DMS114 treated with DMSO at 0.1 percent for 48 hours (cell line): ENCODE measurements at regions not wholly inside any gene's neighbourhood (a gene's known extent, or its start where the extent isn't known, plus 50 kb on each side); places are given as distances from the start of the nearest gene placed in this dataset.
"Not testable (repeated sequence)": the region's sequence is repeated elsewhere in the genome, so short reads cannot be mapped to it uniquely, and the experiment has no call there.

Source experiments
- DNase-seq: peaks from one replicate; lab custom pipeline; 2025; ENCODE audit not compliant: unreplicated experiment; lab: John Stamatoyannopoulos, UW

- DNase-seq = no peak
Measured at GRCh38 chr4:62474802-62475201, 1274.7 kb downstream of the ADGRL3 start.

DNA sequence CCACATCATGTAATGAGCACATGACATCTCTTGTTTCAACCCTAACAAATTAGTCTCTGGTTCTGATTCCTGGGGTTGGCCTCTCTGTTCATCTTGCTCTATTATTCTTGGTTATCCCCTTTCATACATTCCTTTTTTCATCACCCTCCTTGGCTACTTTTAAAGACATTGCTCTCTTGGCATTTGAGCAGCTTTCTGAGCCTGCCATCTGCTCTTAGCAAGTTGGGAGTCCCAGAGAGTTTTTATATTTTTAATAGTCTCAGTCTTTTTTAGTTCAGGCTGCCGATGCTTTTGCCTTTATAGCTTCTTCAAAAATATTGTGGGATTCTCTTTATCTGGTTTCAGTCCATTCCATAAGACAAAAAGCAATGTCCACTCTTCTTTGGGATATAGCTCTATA is 1270.9 kb downstream of the ADGRL3 start:
- no peak for DNase-seq

GRCh38 chr4:62470421-62470983 is 1270.4 kb downstream of the ADGRL3 start:
- DNase-seq = no peak

- no peak for DNase-seq
Measured at GRCh38 chr4:62470020-62470419, 1269.9 kb downstream of the ADGRL3 start.

DNA sequence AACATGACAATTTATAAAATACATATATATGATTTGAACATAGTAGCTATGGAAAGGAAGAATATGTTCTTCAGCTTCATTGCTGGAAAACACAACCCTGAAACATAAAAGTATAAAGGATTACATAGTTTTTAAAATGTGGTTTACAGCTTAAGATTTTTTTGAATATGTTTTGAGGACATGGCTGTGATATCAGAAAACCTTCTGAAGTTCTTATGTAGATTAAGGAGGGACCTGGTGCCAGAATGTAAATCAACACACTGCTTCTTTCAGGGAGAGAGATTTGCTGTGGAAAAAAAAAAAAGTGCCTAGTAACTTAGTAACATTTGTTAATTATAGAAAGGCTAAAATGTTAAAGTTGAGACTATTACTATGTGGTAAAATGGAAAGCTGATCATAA is 1261.8 kb downstream of the ADGRL3 start:
- no peak for DNase-seq

DNA sequence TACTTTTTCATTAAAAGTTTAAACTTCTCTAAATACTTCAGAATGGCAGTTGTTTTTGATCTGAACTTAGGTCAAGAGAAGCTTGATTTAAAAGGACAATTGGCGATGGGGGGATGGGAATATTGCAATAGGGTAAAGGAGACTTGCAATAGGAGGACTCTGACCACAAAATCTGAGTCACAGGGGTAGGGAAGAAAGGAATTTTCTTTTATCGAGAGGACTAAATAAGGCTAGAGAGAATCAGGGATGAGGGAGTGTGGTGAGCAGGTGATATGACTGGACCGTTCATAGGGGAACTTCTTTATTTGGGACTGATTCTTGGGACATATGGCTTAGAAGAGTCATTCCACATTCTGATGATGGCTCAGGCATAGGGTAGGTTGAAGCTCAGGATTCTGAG is 1260.2 kb downstream of the ADGRL3 start:
- no peak for DNase-seq

GRCh38 chr4:62457356-62457755 is 1257.2 kb downstream of the ADGRL3 start:
- DNase-seq = no peak

DNA sequence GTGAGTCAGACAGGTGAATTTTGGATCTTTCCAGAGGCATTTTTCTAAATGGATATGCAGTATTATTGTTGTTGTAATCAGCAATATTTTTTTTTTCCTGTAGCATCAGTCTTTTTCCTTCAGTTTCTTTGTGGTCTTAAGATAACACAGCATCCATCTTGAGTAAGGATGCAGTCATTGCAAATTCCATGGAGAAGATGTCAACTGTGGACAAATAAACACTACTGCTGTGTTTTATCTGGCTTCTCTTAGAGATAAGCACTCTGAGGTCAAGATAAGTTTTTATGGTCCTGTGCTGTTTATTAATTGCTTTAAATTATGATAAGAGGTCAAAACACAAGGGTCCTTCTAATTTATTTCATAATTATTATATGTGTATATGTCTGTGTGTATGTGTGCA is 1255.7 kb downstream of the ADGRL3 start:
- DNase-seq = no peak

DNA sequence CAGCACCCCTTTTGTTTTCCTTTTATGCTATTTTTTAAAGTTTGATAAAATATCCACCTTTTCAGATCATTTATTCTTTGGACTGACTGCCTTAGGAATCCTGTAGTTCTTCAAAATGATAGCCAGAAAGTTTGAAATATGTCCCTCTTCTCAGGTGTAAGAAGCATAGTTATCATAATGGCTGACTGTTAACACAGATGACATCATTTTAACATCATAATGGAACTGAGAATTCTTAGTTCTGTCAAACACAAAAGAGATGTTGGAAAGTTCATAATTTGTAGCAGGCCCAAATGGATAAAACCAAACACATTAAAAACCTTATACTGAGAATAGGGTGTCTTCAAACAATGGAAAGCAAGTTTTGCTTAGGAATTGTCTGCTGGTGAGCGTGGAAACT is 1254.4 kb downstream of the ADGRL3 start:
- no peak for DNase-seq

DNA sequence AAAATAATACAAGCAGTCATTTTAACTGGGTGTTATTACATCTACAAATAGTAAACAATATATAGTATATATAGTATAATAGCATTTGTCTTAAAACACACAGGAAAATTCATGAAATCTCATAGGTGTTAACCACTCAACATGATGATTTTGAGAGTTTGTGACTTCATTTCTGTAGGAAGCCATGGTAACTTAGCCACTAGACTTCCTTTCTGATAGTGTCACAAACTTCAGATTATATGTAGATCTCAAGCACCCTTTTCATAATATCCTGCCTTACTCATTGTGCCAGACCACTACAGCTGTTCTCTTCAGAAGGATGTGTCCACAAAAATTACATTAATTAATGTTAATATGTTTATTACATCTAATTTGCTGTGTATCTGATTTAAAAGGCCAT is 1250.6 kb downstream of the ADGRL3 start:
- DNase-seq = no peak

- DNase-seq = no peak
Measured at GRCh38 chr4:62449538-62449937, 1249.4 kb downstream of the ADGRL3 start.

GRCh38 chr4:62448911-62449310 is 1248.8 kb downstream of the ADGRL3 start:
- no peak for DNase-seq

- no peak for DNase-seq
Measured at GRCh38 chr4:62439051-62439450, 1238.9 kb downstream of the ADGRL3 start.

- no peak for DNase-seq
Measured at GRCh38 chr4:62434921-62435320, 1234.8 kb downstream of the ADGRL3 start.

DNA sequence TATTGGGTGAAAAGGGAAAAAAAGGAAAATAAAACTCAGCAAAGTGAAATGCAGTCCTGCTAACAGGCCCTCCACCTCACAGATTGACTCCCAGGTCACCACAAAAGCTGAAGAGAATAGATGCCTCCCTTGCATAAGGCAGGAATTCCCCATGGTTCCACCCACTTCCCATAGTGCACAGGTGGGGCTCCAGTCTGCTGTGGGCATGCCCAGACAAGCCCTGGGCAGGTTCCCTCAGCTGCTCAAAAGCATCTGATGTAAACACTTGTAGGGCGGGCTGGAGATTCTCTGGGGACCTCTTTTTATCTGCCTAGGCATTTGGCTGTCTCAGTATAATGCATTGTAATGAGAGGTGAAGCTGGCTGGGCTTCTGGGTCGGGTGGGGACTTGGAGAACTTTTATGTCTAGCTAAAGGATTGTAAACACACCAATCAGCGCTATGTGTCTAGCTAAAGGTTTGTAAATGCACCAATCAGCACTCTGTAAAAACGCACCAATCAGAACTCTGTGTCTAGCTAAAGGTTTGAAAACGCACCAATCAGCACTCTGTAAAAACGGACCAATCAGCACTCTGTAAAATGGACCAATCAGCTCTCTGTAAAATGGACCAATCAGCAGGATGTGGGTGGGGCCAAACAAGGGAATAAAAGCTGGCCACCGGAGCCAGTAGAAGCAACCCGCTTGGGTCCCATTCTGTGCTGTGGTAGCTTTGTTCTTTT is 1231.5 kb downstream of the ADGRL3 start:
- DNase-seq = not testable (repeated sequence)

GRCh38 chr4:62429297-62429696 is 1229.2 kb downstream of the ADGRL3 start:
- DNase-seq = no peak

GRCh38 chr4:62415256-62415655 is 1215.1 kb downstream of the ADGRL3 start:
- DNase-seq = no peak

GRCh38 chr4:62414563-62414962 is 1214.4 kb downstream of the ADGRL3 start:
- no peak for DNase-seq

GRCh38 chr4:62410371-62411003 is 1210.4 kb downstream of the ADGRL3 start:
- DNase-seq = no peak

GRCh38 chr4:62408454-62408853 is 1208.3 kb downstream of the ADGRL3 start:
- DNase-seq = no peak

- DNase-seq = no peak
Measured at GRCh38 chr4:62407534-62407933, 1207.4 kb downstream of the ADGRL3 start.

DNA sequence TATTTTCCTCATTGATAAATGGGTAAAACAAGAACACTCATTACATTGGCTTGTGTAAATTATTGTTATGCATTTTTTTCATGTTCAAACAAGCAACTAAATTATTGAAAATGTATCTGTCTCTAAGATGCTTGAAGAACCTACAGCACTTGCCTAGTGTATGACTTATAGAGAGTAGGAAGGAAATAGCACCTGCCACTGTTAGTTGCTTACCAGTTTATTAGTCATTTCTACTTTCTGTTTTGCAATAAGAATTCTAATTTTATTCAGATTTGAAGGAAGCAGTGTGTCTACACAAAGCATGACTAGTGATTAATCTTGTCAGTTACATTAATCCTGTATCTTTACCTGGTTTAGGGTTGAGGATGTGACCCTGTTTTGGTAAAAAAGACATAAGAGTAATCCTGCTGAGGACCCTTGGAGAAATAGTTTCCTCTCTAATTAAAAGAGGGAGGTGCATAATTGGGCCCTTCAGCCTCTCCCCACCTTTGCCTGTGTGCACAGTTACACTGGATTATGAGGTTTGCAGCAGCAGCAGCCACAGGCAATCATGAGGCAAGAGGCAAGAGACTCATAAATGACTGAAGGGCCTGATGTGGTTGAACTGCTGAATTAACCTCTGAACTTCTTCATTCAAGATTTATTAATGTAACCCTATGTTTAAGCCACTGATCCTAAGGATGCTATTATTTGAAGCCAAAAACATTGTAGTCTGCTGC is 1202.1 kb downstream of the ADGRL3 start:
- DNase-seq = no peak
